C4-2B (cell line): ENCODE measurements at regions not wholly inside any gene's neighbourhood (a gene's known extent, or its start where the extent isn't known, plus 50 kb on each side); places are given as distances from the start of the nearest gene placed in this dataset.

Experiments
- CTCF ChIP-seq: fragments of 450-650 bp; conservative IDR thresholded peaks from 2 replicates; pipeline ENCODE4 v1.5.1; 2017; ENCODE audit warnings: mild to moderate bottlenecking
- ZFX ChIP-seq: fragments of 450-650 bp; IDR thresholded peaks from 2 replicates; pipeline ENCODE4 v1.6.1; 2017

DNA sequence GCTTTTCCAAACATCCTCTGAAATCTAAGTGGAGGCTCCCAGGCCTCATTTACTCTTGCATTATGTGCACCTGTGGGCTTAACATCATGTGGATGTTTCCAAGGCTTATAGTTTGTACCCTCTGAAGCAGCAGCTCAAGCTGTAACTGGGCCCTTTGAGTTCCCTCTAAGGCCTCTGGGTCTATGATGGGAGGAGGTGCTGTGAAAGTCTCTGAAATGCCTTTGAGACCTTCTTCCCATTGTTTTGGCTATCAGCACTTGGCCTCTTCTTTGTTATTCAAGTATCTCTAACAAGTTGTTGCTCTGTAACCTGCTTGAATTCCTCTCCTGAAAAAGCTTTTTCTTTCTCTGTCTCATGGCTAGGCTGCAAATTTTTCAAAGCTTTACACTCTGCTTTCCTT is 58.1 kb upstream of the MYT1L start:
- TF ChIP-seq CTCF (no peak), ZFX (no peak)
